NCI-H146 (cell line): ENCODE measurements at regions not wholly inside any gene's neighbourhood (a gene's known extent, or its start where the extent isn't known, plus 50 kb on each side); places are given as distances from the start of the nearest gene placed in this dataset.

ENCODE experiments used
- DNase-seq: peaks from one replicate; lab custom pipeline; 2025; lab: John Stamatoyannopoulos, UW

DNA sequence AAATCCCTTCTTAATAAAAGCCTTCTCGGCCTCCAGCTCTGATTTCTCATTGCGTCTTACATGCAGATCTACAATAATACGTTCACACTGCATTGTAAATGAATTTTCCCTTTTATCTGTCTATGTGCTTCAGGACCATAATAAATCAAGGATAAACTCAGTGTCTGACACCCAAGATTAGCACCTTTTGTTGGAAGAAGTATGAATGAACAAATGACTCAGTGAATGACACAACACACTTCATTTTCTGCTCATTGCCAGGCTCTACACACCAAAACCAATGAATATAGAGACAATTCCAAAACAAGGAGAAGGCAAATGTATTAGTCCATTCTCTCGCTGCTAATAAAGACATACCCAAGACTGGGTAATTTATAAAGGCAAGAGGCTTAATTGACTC is 1224.4 kb downstream of the EFNB2 start:
- DNase-seq = no peak

DNA sequence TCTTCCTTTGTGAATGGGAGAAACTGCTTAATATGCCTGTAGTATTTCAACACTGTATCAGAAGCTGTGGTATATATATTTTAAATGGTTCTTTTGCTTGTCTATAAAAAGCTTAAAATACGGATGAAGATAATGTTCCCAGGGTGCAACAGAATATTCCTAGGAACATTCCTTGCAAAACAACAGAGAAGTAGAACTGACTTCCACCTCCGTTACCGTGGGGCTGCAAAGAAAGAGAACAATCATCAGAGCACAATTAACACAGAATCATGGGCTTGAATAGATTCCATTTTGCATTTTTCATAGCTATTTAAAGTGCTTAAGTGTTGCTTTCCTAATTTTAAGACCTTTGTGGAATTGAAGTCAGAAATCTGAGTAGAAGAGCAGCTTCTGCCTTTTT is 1227.7 kb downstream of the EFNB2 start:
- no peak for DNase-seq

DNA sequence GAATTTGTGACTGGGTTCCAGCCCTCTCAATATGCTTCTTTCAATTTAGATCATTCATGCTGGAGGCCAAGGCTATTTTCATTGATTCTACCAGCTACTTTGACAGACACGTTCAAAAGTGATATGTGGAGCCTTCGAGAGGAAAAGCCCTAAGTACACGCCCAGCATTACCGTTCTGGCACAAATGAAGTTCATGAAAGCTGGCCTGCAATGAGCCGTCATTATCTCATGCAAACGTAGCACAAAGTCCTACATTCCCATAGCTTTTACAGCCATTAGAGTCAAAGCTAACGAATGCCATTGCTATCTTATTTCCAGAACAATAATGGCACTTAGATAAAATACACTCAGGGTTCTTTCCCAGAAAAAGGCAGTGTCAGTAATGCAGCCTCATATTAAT is 1237.6 kb downstream of the EFNB2 start:
- no peak for DNase-seq

DNA sequence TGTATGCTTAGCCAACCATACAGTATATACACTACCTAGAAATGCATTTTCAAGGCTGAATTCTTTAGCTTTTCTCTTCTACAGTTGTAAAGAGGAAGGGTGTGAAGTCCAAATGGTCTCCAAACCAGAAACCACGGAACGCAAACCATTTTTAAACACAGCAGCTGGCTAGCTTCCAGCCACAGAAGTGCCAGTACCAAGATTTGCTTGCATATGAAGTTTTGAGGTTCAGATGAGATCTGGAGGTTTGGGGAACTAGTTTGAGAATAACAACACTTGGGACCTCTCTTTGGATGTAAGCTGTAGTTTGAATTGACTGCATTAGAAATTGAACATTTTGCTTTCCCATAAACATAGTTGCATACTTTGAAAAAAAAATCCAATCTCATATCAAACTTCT is 1243.5 kb downstream of the EFNB2 start:
- no peak for DNase-seq

- DNase-seq = no peak
Observed at GRCh38 chr13:105290596-105290995, 1244.9 kb downstream of the EFNB2 start.

DNA sequence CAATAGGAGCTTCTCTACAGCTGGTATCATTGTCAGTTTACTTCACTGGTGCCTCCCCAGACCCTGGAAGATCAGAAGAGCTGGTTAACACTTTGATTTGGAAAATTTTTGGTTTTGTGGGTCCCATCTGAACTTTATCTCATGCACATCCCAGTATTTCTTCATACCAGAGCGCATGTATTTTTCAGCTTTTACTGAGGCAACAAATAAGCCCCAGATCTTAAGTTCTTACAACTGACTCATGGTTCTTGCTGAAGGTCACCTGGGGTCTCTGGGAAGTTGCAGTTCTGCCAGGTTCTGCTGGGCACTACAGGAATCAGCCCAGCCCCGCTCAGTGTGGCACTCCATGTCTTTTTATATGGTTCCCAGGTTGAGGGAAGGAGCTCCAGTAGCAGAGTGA is 1249.9 kb downstream of the EFNB2 start:
- DNase-seq = no peak

- no peak for DNase-seq
Observed at GRCh38 chr13:105282406-105283285, 1252.8 kb downstream of the EFNB2 start.

GRCh38 chr13:105278943-105279381 is 1256.5 kb downstream of the EFNB2 start:
- no peak for DNase-seq

- no peak for DNase-seq
Observed at GRCh38 chr13:105276571-105276970, 1258.9 kb downstream of the EFNB2 start.

GRCh38 chr13:105273665-105274222 is 1261.7 kb downstream of the EFNB2 start:
- no peak for DNase-seq

- DNase-seq = no peak
Observed at GRCh38 chr13:105272660-105273631, 1262.5 kb downstream of the EFNB2 start.

GRCh38 chr13:105266615-105267014 is 1268.8 kb downstream of the EFNB2 start:
- DNase-seq = no peak

GRCh38 chr13:105262579-105262978 is 1272.9 kb downstream of the EFNB2 start:
- no peak for DNase-seq

GRCh38 chr13:105259426-105259825 is 1276.0 kb downstream of the EFNB2 start:
- no peak for DNase-seq

DNA sequence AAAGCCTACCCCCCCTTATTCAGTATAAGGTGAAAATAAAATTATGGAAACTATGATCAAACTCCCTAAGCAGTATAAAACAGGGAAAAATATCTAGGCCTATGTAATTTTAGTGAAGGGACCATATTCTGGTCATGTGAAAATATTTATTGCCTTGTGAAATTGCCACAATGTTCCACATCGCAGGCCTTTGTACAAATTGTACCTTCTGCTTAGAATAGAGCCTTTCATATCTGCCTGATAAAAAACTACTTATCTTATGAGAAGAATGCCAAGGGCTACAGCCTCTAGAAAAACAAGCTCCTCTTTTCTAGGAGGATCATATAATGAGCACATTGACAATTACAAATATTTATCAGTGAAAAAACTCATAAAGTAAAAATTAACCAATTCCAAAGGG is 1280.0 kb downstream of the EFNB2 start:
- DNase-seq = no peak

- DNase-seq = no peak
Observed at GRCh38 chr13:105251293-105251692, 1284.2 kb downstream of the EFNB2 start.

- DNase-seq = no peak
Observed at GRCh38 chr13:105247830-105248229, 1287.6 kb downstream of the EFNB2 start.

- no peak for DNase-seq
Observed at GRCh38 chr13:105240371-105240770, 1295.1 kb downstream of the EFNB2 start.

DNA sequence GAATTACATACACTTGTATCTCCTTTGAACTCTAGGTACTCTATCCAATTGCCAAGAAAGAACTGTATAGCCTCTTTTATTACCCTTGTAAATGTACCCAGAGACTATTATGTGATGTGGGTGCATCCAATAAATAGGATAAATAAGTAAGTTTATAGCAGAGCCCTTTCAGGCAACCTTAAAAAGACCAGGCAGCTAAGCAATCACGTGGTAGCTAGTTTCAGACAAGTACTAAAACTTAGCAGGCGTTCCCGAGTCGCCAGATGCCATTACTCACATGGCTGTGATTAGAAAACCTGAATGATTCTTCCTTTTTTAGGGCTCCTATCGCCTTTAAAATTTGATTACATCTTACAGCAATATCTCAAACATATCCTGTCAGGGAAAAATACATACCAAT is 1303.0 kb downstream of the EFNB2 start:
- no peak for DNase-seq

GRCh38 chr13:105232006-105232405 is 1303.5 kb downstream of the EFNB2 start:
- DNase-seq = no peak

- DNase-seq = no peak
Observed at GRCh38 chr13:105231579-105231978, 1303.9 kb downstream of the EFNB2 start.

GRCh38 chr13:105220881-105221280 is 1314.6 kb downstream of the EFNB2 start:
- no peak for DNase-seq
